NCI-H510A treated with DMSO at 0.1 percent for 48 hours (cell line): ENCODE measurements at regions not wholly inside any gene's neighbourhood (a gene's known extent, or its start where the extent isn't known, plus 50 kb on each side); places are given as distances from the start of the nearest gene placed in this dataset.
A peak's percentile ranks its signal among the peaks of the same experiment; 100 is the strongest.
"Not testable (repeated sequence)": the region's sequence is repeated elsewhere in the genome, so short reads cannot be mapped to it uniquely, and the experiment has no call there.

Source experiments
- DNase-seq: peaks from one replicate; lab custom pipeline; 2025; lab: John Stamatoyannopoulos, UW

- DNase-seq, result not testable (repeated sequence)
Observed at GRCh38 chr3:163551915-163552658, 1526.2 kb downstream of the SI start.

GRCh38 chr3:163548015-163548414 lies 1530.3 kb downstream of the SI start:
- no peak for DNase-seq

- no peak for DNase-seq
Observed at GRCh38 chr3:163547014-163547685, 1531.1 kb downstream of the SI start.

DNA sequence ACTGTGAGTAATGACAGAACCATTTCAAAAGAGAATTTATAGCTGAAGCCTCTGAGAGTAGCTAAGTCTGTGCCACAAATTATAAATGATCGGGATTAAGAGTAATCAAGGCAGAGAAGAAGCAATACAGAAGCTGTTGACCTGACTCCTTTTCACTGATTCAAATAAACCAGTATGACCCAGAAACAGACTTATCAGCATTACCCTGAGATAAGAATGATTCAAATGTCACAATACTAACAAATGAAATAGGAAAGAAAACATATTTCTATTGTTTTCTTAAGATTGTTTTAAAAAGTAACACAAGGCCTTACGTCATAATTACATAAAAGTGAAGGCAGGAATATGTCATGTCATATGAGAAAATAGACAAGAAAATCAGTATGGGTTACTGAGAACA lies 1534.6 kb downstream of the SI start:
- DNase-seq, result no peak

GRCh38 chr3:163541629-163542028 lies 1536.7 kb downstream of the SI start:
- no peak for DNase-seq

DNA sequence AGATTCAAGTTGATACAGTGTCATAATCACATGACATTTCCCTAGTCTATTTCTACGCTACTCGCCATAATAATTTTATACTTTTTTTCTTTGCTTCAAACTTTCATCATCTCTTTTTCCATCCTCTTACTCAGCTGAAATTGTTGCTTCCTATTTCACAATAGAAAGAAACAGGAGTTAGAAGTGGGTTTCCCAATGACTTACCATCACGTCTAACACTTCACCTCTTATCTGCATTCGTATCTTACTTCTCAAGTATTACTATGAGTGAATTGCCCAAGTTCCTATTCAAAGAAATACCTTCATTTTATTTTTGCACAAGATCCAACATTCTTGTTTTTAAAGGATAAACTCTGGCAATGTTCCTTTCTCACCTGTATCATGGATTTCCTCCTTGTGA lies 1539.9 kb downstream of the SI start:
- no peak for DNase-seq

DNA sequence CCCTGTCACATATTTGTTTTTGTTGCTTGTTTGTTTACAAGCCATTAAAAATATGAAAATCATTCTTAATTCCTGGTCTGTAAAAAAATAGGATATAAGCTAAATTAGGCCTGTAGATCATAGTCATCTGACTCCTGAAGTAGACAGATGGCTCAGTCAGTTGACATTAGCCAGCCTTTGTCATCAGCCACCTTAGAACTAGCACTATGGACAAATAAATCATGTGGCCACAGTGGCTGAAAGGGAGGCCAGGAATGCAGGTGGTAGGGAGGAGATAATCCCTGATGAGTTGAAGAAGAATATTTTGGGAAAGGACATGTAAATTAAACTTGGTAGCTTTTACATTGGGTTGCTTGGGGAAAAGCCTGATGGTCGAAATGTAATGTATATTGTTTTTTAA lies 1544.9 kb downstream of the SI start:
- DNase-seq, result no peak

- DNase-seq, result no peak
Observed at GRCh38 chr3:163523375-163523774, 1554.9 kb downstream of the SI start.

DNA sequence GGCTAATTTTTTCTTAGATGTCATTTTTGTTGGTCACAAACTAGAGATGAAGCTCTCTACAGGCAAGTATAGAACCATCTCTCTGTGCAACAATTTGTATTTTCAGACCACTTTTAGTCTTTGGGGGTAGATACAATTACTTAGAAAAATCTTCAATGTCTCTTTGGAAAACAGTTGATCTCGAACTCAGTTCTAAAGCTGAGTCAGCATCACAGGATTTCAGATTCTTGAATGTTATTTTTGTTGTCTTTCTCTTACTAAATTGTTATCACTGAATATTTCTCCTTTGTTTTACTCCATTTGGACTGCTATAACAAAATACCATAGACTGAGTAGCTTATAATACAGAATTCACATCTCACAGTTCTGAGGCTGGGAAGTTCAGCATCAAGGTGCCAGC lies 1557.0 kb downstream of the SI start:
- DNase-seq, result no peak

DNA sequence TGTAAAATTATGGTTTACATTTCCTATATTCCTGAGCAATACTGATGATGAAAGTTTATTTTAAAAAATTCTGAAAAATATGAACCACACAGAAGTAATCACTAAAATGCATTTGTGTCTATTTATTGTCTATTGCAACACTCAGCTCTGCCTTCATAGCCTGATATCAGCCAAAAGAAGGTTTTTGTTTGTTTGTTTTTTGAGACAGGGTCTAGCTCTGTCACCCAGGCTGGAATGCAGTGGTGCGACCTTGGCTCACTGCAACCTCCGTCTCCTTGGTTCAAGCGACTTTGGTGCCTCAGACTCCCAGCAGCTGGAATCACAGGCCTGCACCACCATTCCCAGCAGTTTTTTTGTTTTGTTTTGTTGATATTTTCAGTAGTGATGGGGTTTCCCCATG lies 1560.2 kb downstream of the SI start:
- no peak for DNase-seq

DNA sequence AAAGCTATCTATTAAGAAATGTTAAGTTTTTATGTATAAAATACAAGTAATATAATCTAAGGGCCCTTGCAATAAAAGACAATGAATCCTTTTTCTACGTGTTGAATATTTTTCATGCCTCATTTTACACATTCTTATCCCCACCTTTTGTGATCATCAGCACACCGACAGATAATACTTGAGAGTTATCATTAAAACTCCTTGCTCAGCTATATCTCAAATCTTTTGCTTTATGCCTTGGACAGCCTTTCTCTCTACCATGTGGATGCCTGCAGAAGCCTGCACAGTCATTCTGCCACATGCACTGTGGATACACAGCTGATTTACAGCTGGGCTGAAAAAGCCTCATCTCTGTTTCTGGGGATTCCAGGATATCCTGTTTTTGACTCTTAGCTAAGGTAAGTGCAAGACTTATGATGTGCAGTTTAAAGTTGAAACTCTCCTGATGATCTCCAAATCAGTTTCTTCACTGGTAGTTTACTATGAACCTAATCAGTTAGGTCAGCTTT lies 1565.1 kb downstream of the SI start:
- no peak for DNase-seq

DNA sequence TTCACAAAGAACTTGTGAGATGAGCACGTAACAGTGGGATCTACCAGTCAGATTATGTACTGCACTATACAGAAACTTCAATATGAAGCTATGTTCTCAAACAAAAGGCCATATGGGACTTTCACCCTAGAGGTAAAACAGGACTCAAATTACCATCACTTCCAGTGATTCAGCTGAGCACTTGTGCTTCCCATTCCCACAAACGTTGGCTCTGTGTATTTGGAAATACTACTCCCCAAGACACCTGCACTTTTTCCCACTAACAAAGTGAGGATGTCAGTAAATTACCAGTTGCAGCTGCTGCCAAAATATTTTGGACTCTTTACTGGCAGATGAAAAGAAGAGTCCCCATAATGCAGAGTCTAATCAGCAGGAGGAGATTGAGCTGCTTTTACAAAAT lies 1570.1 kb downstream of the SI start:
- no peak for DNase-seq

- DNase-seq, result no peak
Observed at GRCh38 chr3:163504974-163505373, 1573.3 kb downstream of the SI start.

GRCh38 chr3:163499736-163500219 lies 1578.5 kb downstream of the SI start:
- DNase-seq, result not testable (repeated sequence)

GRCh38 chr3:163498842-163499735 lies 1579.2 kb downstream of the SI start:
- DNase-seq, result not testable (repeated sequence)

DNA sequence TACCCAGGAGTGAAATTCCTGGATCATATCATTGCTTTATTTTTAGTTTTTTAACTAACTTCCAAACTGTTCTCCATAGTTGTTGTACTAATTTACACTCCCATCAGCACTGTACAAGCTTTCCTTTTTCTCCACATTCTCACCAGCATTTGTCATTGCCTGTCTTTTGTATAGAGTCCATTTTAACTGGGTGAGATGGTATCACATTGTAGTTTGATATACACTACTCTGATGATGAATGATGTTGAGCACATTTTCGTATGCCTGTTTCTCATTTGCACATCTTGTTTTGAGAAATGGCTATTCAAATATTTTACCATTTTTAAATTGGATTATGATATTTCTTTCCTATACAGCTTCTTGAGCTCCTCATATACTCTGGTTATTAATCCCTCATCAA lies 1586.6 kb downstream of the SI start:
- DNase-seq, result no peak

DNA sequence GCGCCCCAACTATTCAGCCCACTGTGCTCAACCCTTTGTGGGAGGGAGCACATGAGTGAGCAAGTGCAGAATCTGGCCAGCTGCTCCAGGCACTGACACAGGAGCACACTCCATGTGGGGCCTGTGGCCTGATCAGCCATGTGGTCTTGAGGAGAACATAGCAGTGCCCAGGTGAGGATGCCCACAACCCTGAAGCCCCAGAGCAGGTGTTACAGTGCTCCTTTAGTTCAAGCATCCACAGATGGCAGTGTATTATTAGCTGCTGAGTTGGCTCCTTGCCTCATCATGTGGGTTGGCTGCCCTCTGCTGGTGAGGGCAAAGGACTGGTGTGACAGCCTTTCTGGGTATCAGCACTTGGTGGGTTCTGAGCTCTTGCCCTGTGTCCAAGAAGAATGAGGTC lies 1588.2 kb downstream of the SI start:
- DNase-seq, result no peak

GRCh38 chr3:163482695-163483094 lies 1595.6 kb downstream of the SI start:
- DNase-seq, result no peak

- DNase-seq, result no peak
Observed at GRCh38 chr3:163481738-163482137, 1596.6 kb downstream of the SI start.

DNA sequence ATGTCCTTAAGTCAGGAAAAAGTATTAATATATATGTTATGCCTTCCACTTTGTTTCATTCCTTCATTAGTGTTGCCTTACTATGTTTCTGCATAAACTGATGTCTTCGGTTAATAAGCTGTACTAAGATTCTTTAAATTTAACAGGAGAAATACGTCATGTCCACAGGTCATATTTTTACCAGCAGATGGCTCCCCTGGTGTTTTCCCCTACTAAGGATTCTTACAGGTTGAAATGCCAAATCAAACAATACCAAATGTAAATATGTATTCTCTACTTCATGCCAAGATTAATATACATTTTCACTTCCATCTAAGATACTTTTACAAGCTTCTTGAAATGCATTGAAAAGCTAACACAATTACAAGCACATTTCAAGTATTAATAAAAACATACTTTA lies 1602.1 kb downstream of the SI start:
- peak; percentile 42 for DNase-seq

DNA sequence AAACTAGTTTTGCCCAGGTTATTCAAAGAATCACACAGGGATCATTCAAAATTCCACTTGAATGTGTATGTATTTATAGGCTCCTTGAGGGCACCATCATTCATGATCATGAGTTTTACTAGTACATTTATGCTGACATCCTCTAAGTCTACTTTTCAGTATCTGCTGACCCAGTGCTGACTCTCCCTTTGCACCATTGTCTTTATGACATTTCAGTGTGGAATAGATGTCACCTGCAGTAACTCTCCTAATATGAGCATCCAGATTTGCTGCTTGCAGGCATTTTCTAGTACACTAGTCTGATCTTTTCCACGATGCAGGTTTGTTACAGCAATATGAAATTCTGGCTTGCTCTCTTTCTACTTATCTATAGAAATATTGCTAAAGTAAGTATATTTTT lies 1603.5 kb downstream of the SI start:
- no peak for DNase-seq
